ENCODE measurements at regions not wholly inside any gene's neighbourhood (a gene's known extent, or its start where the extent isn't known, plus 50 kb on each side); places are given as distances from the start of the nearest gene placed in this dataset.

- DNase-seq (ENCODE audit: low spot score), result no peak
- TF ChIP-seq HNF4A (conservative IDR thresholded peaks at IDR 0.05) (peak in 1 of 2 donors; percentile 18), CTCF (IDR thresholded peaks at IDR 0.05; ENCODE audit: low read depth, low read length, missing input control) (peak; percentile 41), RAD21 (IDR thresholded peaks at IDR 0.05) (peak; percentile 73 to 78), JUND (IDR thresholded peaks at IDR 0.05) (no peak)
- Histone ChIP-seq H3K9me3 (ENCODE audit: control insufficient read depth in 4 of 4, low read length in 3 of 4) (no peaks in the 10 kb centered on the region), H3K4me3 (ENCODE audit: low read depth in 1 of 3, low read length in 3 of 3) (no peak overlapping the region), H3K9ac (ENCODE audit: low read depth in 1 of 2, low read length in 2 of 2) (no peak overlapping the region), H3K36me3 (ENCODE audit: control insufficient read depth in 4 of 4, insufficient read depth in 3 of 4, low read depth in 1 of 4, low read length in 3 of 4) (no peaks in the 10 kb centered on the region), H3K27me3 (ENCODE audit: control insufficient read depth in 4 of 4, insufficient read depth in 4 of 4, low read length in 3 of 4) (no peaks in the 10 kb centered on the region), H3K4me1 (ENCODE audit: control insufficient read depth in 4 of 4, insufficient read depth in 4 of 4, low read length in 3 of 4) (no peaks in the 10 kb centered on the region), H3K27ac (ENCODE audit: low read depth in 1 of 2, low read length in 2 of 2) (no peak overlapping the region)
- WGBS, result 72% methylated on average over 1 of the region's 1 CpG
These were observed 255.8 kb downstream of the ASXL3 start for GRCh38 chr18:33833842-33834241.

GRCh38 chr18:33831424-33831823, 253.4 kb downstream of the ASXL3 start:
- Histone ChIP-seq H3K9me3 (ENCODE audit: control insufficient read depth in 4 of 4, low read length in 3 of 4) (no peaks in the 10 kb centered on the region), H3K9ac (ENCODE audit: low read depth in 1 of 2, low read length in 2 of 2) (no peak overlapping the region), H3K36me3 (ENCODE audit: control insufficient read depth in 4 of 4, insufficient read depth in 3 of 4, low read depth in 1 of 4, low read length in 3 of 4) (no peaks in the 10 kb centered on the region), H3K4me1 (ENCODE audit: control insufficient read depth in 4 of 4, insufficient read depth in 4 of 4, low read length in 3 of 4) (no peaks in the 10 kb centered on the region), H3K27me3 (ENCODE audit: control insufficient read depth in 4 of 4, insufficient read depth in 4 of 4, low read length in 3 of 4) (no peaks in the 10 kb centered on the region), H3K4me3 (ENCODE audit: low read depth in 1 of 3, low read length in 3 of 3) (no peak overlapping the region), H3K27ac (ENCODE audit: low read depth in 1 of 2, low read length in 2 of 2) (no peak overlapping the region)
- TF ChIP-seq RXRA (IDR thresholded peaks at IDR 0.05) (no peak), HNF4A (conservative IDR thresholded peaks at IDR 0.05) (no peak), ZBTB33 (IDR thresholded peaks at IDR 0.05) (no peak), NR2F2 (IDR thresholded peaks at IDR 0.05) (no peak), FOXA2 (IDR thresholded peaks at IDR 0.05) (no peak), SP1 (IDR thresholded peaks at IDR 0.05) (no peak), JUND (IDR thresholded peaks at IDR 0.05) (no peak), REST (IDR thresholded peaks at IDR 0.05) (no peak), EGR1 (IDR thresholded peaks at IDR 0.05; ENCODE audit: low read depth in 2 of 2) (no peak), FOXA1 (IDR thresholded peaks at IDR 0.05) (no peak), CTCF (IDR thresholded peaks at IDR 0.05; ENCODE audit: low read depth, low read length, missing input control) (no peak), RAD21 (IDR thresholded peaks at IDR 0.05) (no peak)
- no peak for DNase-seq (ENCODE audit: low spot score)
- WGBS, result 41% methylated on average over 1 of the region's 1 CpG
